Heart left ventricle (tissue), 13 donors: ENCODE measurements at regions not wholly inside any gene's neighbourhood (a gene's known extent, or its start where the extent isn't known, plus 50 kb on each side); places are given as distances from the start of the nearest gene placed in this dataset.

Source experiments
- CTCF ChIP-seq, 12 donors: fragments of 200-600 bp; sonication (generic) in 4 of 12; IDR thresholded peaks; one replicate each; pipeline versions ENCODE4 v1.5.0 to v1.8.0; 2018 to 2022; ENCODE audit warnings: antibody characterized with exemption in 12 of 12, mild to moderate bottlenecking in 5 of 12
- POLR2A ChIP-seq, 2 donors: fragments of 450-650 bp; IDR thresholded peaks; one replicate each; pipeline ENCODE4 v1.6.1; 2017; ENCODE audit warnings: antibody characterized with exemption in 2 of 2, mild to moderate bottlenecking in 2 of 2, moderate library complexity in 2 of 2
- donor health status: ischemic (EF 13 %, LVEDD 7.1; RV severe dilation, severe dysfunction).
- donor health status: DM: no; HTN: yes; CAD: no.
- donor health status: DM: no; HTN: no; CAD: no.
- donor health status: ischemic (EF 25% LVEDD 6.9; RV normal size, moderate dysfunction).
- donor health status: ischemic (EF 25% LVEDD 5.7; RV mildly dilated, moderate dysfunction).
- donor health status: ischemic (EF 35%, LVEDD 5.7; RV mildly dilated, moderate dysfunction).
- donor health status: nonischemic (EF 11% LVEDD 7.7; RV severe dilation, severe dysfunction).
- donor health status: DM: yes; HTN: yes; CAD: no.
- donor health status: PGD.
- donor health status: ischemic (EF 29% LVEDD 5.4; RV normal size, mild dysfunction).
- donor health status: nonischemic (EF 23%, LVEDD 6.1; RV moderate dilation, normal function).

- TF ChIP-seq POLR2A (IDR thresholded peaks at IDR 0.05) (no peak), CTCF (IDR thresholded peaks at IDR 0.05) (peak in 8 of 12 donors; percentile 11 to 49 (median 32))
These were observed 285.5 kb upstream of the VLDLR start for GRCh38 chr9:2336055-2336454.
